ENCODE measurements at regions not wholly inside any gene's neighbourhood (a gene's known extent, or its start where the extent isn't known, plus 50 kb on each side); places are given as distances from the start of the nearest gene placed in this dataset.

- intact Hi-C loops (cut with micrococcal nuclease), result no loop called here
- CTCF ChIA-PET, result no interaction called here
- ATAC-seq, result no peak
These were observed 199.4 kb downstream of the CHIC2 start for GRCh38 chr4:53865054-53865453.

GRCh38 chr4:53863736-53864365, 200.6 kb downstream of the CHIC2 start:
- no peaks in the 10 kb centered on the region for H3K27me3 ChIP-seq (ENCODE audit: low read length)
- no peaks in the 10 kb centered on the region for H3F3A ChIP-seq (ENCODE audit: low read length, unreplicated experiment)
- H3K4me3 ChIP-seq (ENCODE audit: low read length), result no peak overlapping the region
- H3K4me2 ChIP-seq (ENCODE audit: low read length), result no peak overlapping the region
- DNase-seq (no peak), ATAC-seq (no peak)
- no peaks in the 10 kb centered on the region for H3K79me2 ChIP-seq (ENCODE audit: low read length)
- H3K27ac ChIP-seq (ENCODE audit: low read length), result no peak overlapping the region
- POLR2A ChIA-PET (ENCODE audit: unreplicated experiment), result no interaction called here
- CTCF ChIA-PET, result no interaction called here
- no peak overlapping the region for H2AFZ ChIP-seq (ENCODE audit: low read length)
- no peaks in the 10 kb centered on the region for H3K9me2 ChIP-seq (replicated peaks; ENCODE audit: low read length)
- H3K36me3 ChIP-seq (ENCODE audit: low read depth, low read length), result no peaks in the 10 kb centered on the region
- peaks cover 13% of the 10 kb centered on the region for H3K4me1 ChIP-seq (ENCODE audit: insufficient read depth, low read length)
- no peaks in the 10 kb centered on the region for H4K20me1 ChIP-seq (ENCODE audit: low read length)
- H3K9ac ChIP-seq (ENCODE audit: low read length), result no peak overlapping the region
- TF ChIP-seq EZH2 (IDR thresholded peaks at IDR 0.05; ENCODE audit: low read length, unreplicated experiment), result no peak
- TF ChIP-seq CTCF (conservative IDR thresholded peaks at IDR 0.05; ENCODE audit: low read depth, low read length), result no peak
- no peak for TF ChIP-seq EZH2phosphoT487 (IDR thresholded peaks at IDR 0.05; ENCODE audit: borderline replicate concordance, low read length)
- H3K9me3 ChIP-seq (ENCODE audit: low read length), result no peaks in the 10 kb centered on the region
- BruUV-seq (replicated peaks), result no TSS peak
- intact Hi-C loops (cut with micrococcal nuclease), result no loop called here

More at GRCh38 chr4:53865054-53865453, 199.4 kb downstream of the CHIC2 start:
- Histone ChIP-seq H3K27ac (ENCODE audit: low read length) (no peak overlapping the region), H3K9me2 (replicated peaks; ENCODE audit: low read length) (no peaks in the 10 kb centered on the region), H3K79me2 (ENCODE audit: low read length) (no peaks in the 10 kb centered on the region), H3F3A (ENCODE audit: low read length, unreplicated experiment) (no peaks in the 10 kb centered on the region), H3K36me3 (ENCODE audit: low read depth, low read length) (no peaks in the 10 kb centered on the region), H3K4me2 (ENCODE audit: low read length) (no peak overlapping the region), H3K4me3 (ENCODE audit: low read length) (no peak overlapping the region), H3K27me3 (ENCODE audit: low read length) (no peaks in the 10 kb centered on the region), H3K9me3 (ENCODE audit: low read length) (no peaks in the 10 kb centered on the region), H2AFZ (ENCODE audit: low read length) (no peak overlapping the region), H3K9ac (ENCODE audit: low read length) (no peak overlapping the region), H4K20me1 (ENCODE audit: low read length) (no peaks in the 10 kb centered on the region), H3K4me1 (ENCODE audit: insufficient read depth, low read length) (peaks cover 13% of the 10 kb centered on the region)
- POLR2A ChIA-PET (ENCODE audit: unreplicated experiment), result no interaction called here
- BruUV-seq (replicated peaks), result no TSS peak
- no peak for DNase-seq
- TF ChIP-seq CTCF (conservative IDR thresholded peaks at IDR 0.05; ENCODE audit: low read depth, low read length) (no peak), EZH2 (IDR thresholded peaks at IDR 0.05; ENCODE audit: low read length, unreplicated experiment) (no peak), EZH2phosphoT487 (IDR thresholded peaks at IDR 0.05; ENCODE audit: borderline replicate concordance, low read length) (no peak)

- intact Hi-C loops (cut with micrococcal nuclease), result no loop called here
- H3K36me3 ChIP-seq (ENCODE audit: low read depth, low read length), result no peaks in the 10 kb centered on the region
- CTCF ChIA-PET, result no interaction called here
These were observed 201.2 kb downstream of the CHIC2 start for GRCh38 chr4:53863158-53863557.

More at GRCh38 chr4:53863158-53863557, 201.2 kb downstream of the CHIC2 start:
- Histone ChIP-seq H3K4me1 (ENCODE audit: insufficient read depth, low read length) (peaks cover 13% of the 10 kb centered on the region), H2AFZ (ENCODE audit: low read length) (no peak overlapping the region), H3K4me3 (ENCODE audit: low read length) (no peak overlapping the region), H4K20me1 (ENCODE audit: low read length) (no peaks in the 10 kb centered on the region), H3K4me2 (ENCODE audit: low read length) (no peak overlapping the region), H3K9me3 (ENCODE audit: low read length) (no peaks in the 10 kb centered on the region), H3K27ac (ENCODE audit: low read length) (no peak overlapping the region), H3K27me3 (ENCODE audit: low read length) (no peaks in the 10 kb centered on the region), H3K9me2 (replicated peaks; ENCODE audit: low read length) (no peaks in the 10 kb centered on the region), H3K9ac (ENCODE audit: low read length) (no peak overlapping the region), H3K79me2 (ENCODE audit: low read length) (no peaks in the 10 kb centered on the region), H3F3A (ENCODE audit: low read length, unreplicated experiment) (no peaks in the 10 kb centered on the region)
- POLR2A ChIA-PET (ENCODE audit: unreplicated experiment), result interaction anchor here (0.6 kb wide), 1 partner anchor 61 kb away, joined by 3 read pairs; no protein-coding TSS in a partner anchor
- TF ChIP-seq EZH2phosphoT487 (IDR thresholded peaks at IDR 0.05; ENCODE audit: borderline replicate concordance, low read length) (no peak), EZH2 (IDR thresholded peaks at IDR 0.05; ENCODE audit: low read length, unreplicated experiment) (no peak), CTCF (conservative IDR thresholded peaks at IDR 0.05; ENCODE audit: low read depth, low read length) (no peak)
- BruUV-seq (replicated peaks), result no TSS peak
- ATAC-seq (no peak), DNase-seq (no peak)
